Endothelial cell of umbilical vein (primary cell): ENCODE measurements at regions not wholly inside any gene's neighbourhood (a gene's known extent, or its start where the extent isn't known, plus 50 kb on each side); places are given as distances from the start of the nearest gene placed in this dataset.

Source experiments
- BruUV-seq: library from RNA; stranded (reverse); fragments of 400-500 nt; replicated peaks from 2 replicates; lab custom pipeline; 2021; lab: Mats Ljungman, UMichigan
- CTCF ChIA-PET: fragments of 300-600, 350-600 bp; sonication (Branson Sonifier 250); formaldehyde crosslinking; loops from one replicate; lab custom pipeline; 2021; ENCODE audit warnings: antibody characterized with exemption, inconsistent platforms; lab: Charles Lee
- POLR2A ChIA-PET: fragments of 300-600, 350-600 bp; sonication (Branson Sonifier 250); formaldehyde crosslinking; loops from one replicate; lab custom pipeline; 2021; ENCODE audit warnings: antibody characterized with exemption, inconsistent platforms; lab: Charles Lee
- DNase-seq: peaks from one replicate; pipeline ENCODE4 v3.0.0-alpha.2; 2011; ENCODE audit warnings: low read depth, low spot score
- FAIRE-seq: peaks from 2 replicates; lab custom pipeline; 2011; peaks lifted over from hg19 to GRCh38; lab: Jason Lieb, UNC
- H2AFZ ChIP-seq: 2 replicates; pipeline ENCODE4 v1.6.0; 2012; ENCODE audit warnings: low read depth, low read length, control low read depth, inconsistent platforms
- H3K27ac ChIP-seq: 2 replicates; pipeline ENCODE4 v1.5.1; 2011; ENCODE audit warnings: low read depth, mild to moderate bottlenecking, control low read depth, low read length, moderate library complexity; ENCODE audit not compliant: insufficient read depth
- H3K27me3 ChIP-seq, 2 experiments: 2 replicates each; pipeline versions ENCODE4 v1.6.0 to v1.6.1; 2011; ENCODE audit warnings: low read length in 2 of 2, mixed read lengths in 1 of 2; ENCODE audit not compliant: control insufficient read depth in 2 of 2, insufficient read depth in 2 of 2
- H3K36me3 ChIP-seq, 2 experiments: 2 replicates in 1 of 2; 3 replicates in 1 of 2; pipeline ENCODE4 v1.5.1; 2011; ENCODE audit warnings: low read length in 2 of 2, mild to moderate bottlenecking in 1 of 2, moderate library complexity in 1 of 2; ENCODE audit not compliant: control insufficient read depth in 2 of 2, insufficient read depth in 2 of 2; ENCODE audit errors: extremely low read depth in 1 of 2
- H3K4me1 ChIP-seq: 3 replicates; pipeline ENCODE4 v1.5.1; 2011; ENCODE audit warnings: mild to moderate bottlenecking, low read length; ENCODE audit not compliant: control insufficient read depth, insufficient read depth; ENCODE audit errors: extremely low read depth
- H3K4me2 ChIP-seq: 2 replicates; pipeline ENCODE4 v1.6.1; 2011; ENCODE audit warnings: low read length, control low read depth, mixed read lengths; ENCODE audit not compliant: insufficient read depth
- H3K4me3 ChIP-seq, 3 experiments: fragments of 200-600 bp in 1 of 3; sonication (generic), shearing (Covaris generic) in 1 of 3; replicated peaks in 1 of 3; 2 replicates each; pipeline ENCODE4 v1.5.1; 2011 to 2016; ENCODE audit warnings: control low read depth in 3 of 3, low read length in 3 of 3, mild to moderate bottlenecking in 2 of 3, inconsistent platforms in 1 of 3, low read depth in 1 of 3, moderate library complexity in 1 of 3; ENCODE audit not compliant: insufficient read depth in 1 of 3
- H3K79me2 ChIP-seq: 2 replicates; pipeline ENCODE4 v1.6.0; 2012; ENCODE audit warnings: low read length, inconsistent platforms; ENCODE audit not compliant: control insufficient read depth, insufficient read depth
- H3K9ac ChIP-seq: replicated peaks from 2 replicates; pipeline ENCODE3; 2011; ENCODE audit warnings: low read length, control low read depth; ENCODE audit not compliant: insufficient read depth; ENCODE audit errors: extremely low read depth
- H3K9me1 ChIP-seq: replicated peaks from 3 replicates; pipeline ENCODE4 v1.6.0; 2011; ENCODE audit warnings: mild to moderate bottlenecking, low read length; ENCODE audit not compliant: control insufficient read depth, insufficient read depth; ENCODE audit errors: extremely low read depth
- H3K9me3 ChIP-seq: replicated peaks from 2 replicates; pipeline ENCODE4 v1.5.1; 2012; ENCODE audit warnings: low read length, inconsistent platforms; ENCODE audit not compliant: control insufficient read depth, insufficient read depth
- H4K20me1 ChIP-seq: replicated peaks from 2 replicates; pipeline ENCODE3; 2011; ENCODE audit warnings: mild to moderate bottlenecking, low read length; ENCODE audit not compliant: control insufficient read depth, insufficient read depth; ENCODE audit errors: extremely low read depth
- EZH2 ChIP-seq: IDR thresholded peaks from 2 replicates; pipeline ENCODE4 v1.6.1; 2012; ENCODE audit warnings: borderline replicate concordance, low read depth, mild to moderate bottlenecking, moderate library complexity, low read length, inconsistent platforms; ENCODE audit not compliant: severe bottlenecking
- FOS ChIP-seq: IDR thresholded peaks from 2 replicates; pipeline ENCODE4 v1.6.1; 2011; ENCODE audit warnings: mild to moderate bottlenecking, low read length, moderate library complexity, borderline replicate concordance; ENCODE audit not compliant: insufficient read depth
- GATA2 ChIP-seq: IDR thresholded peaks from 2 replicates; pipeline ENCODE4 v1.7.0; 2011; ENCODE audit warnings: low read depth, mild to moderate bottlenecking, moderate library complexity, mixed read lengths, low read length; ENCODE audit not compliant: insufficient read length, insufficient read depth
- JUN ChIP-seq: IDR thresholded peaks from 2 replicates; pipeline ENCODE4 v1.6.1; 2011; ENCODE audit warnings: borderline replicate concordance, low read depth; ENCODE audit not compliant: insufficient read length, insufficient read depth
- MYC ChIP-seq: IDR thresholded peaks from one replicate; pipeline ENCODE4 v1.6.1; 2011; ENCODE audit warnings: mild to moderate bottlenecking, low read depth, low read length
- POLR2A ChIP-seq: IDR thresholded peaks from 2 replicates; pipeline ENCODE4 v1.6.1; 2012; ENCODE audit warnings: low read depth, mild to moderate bottlenecking, control low read depth, low read length
- POLR2AphosphoS5 ChIP-seq: IDR thresholded peaks from 2 replicates; pipeline ENCODE4 v1.6.1; 2012; ENCODE audit warnings: low read depth, mild to moderate bottlenecking, control low read depth, low read length, moderate library complexity; ENCODE audit not compliant: insufficient read depth
- dilution Hi-C: fragments of 300-500 bp; cut with MboI; formaldehyde crosslinking; loops from one replicate; pipeline ENCODE4 v1.15.0; 2019; ENCODE audit warnings: low sequenced_read_pairs; ENCODE audit not compliant: extremely low pct_ligation_motif_present
- intact Hi-C: fragments of 100-400 bp; cut with micrococcal nuclease; formaldehyde crosslinking; loops from one replicate; pipeline ENCODE4 v1.10.0; 2022
- TF ChIP-seq, protein P1 (sequence below): IDR thresholded peaks from 2 replicates; pipeline ENCODE4 v1.6.1; 2011; ENCODE audit not compliant: insufficient read depth, insufficient read length
- TF ChIP-seq, protein P2 (sequence below), 2 donors: IDR thresholded peaks; 1 replicate in 1 of 2; 2 replicates in 1 of 2; pipeline ENCODE4 v1.5.1; 2011; ENCODE audit warnings: low read length in 2 of 2, mild to moderate bottlenecking in 2 of 2, moderate library complexity in 2 of 2, control low read depth in 1 of 2, inconsistent platforms in 1 of 2, low read depth in 1 of 2; ENCODE audit not compliant: insufficient read depth in 1 of 2; ENCODE audit errors: extremely low read depth in 1 of 2

GRCh38 chr22:48188231-48188721, 1425.8 kb downstream of the TBC1D22A start:
- DNase-seq (no peak), FAIRE-seq (no peak)
- H3K4me2 ChIP-seq: no peak overlapping the region
- H3K9me1 ChIP-seq: no peaks in the 10 kb centered on the region
- H3K36me3 ChIP-seq: no peaks in the 10 kb centered on the region
- intact Hi-C loops (no loop called here), dilution Hi-C loops (no loop called here)
- POLR2A ChIA-PET: no interaction called here
- no peak overlapping the region for H3K9ac ChIP-seq
- H3K27ac ChIP-seq: no peak overlapping the region
- H2AFZ ChIP-seq: no peak overlapping the region
- TF ChIP-seq POLR2AphosphoS5 (no peak), MYC (no peak), POLR2A (no peak), EZH2 (no peak), FOS (no peak), GATA2 (no peak), JUN (no peak)
- TF ChIP-seq, protein P1, sequence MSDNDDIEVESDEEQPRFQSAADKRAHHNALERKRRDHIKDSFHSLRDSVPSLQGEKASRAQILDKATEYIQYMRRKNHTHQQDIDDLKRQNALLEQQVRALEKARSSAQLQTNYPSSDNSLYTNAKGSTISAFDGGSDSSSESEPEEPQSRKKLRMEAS: no peak
- TF ChIP-seq, protein P2, sequence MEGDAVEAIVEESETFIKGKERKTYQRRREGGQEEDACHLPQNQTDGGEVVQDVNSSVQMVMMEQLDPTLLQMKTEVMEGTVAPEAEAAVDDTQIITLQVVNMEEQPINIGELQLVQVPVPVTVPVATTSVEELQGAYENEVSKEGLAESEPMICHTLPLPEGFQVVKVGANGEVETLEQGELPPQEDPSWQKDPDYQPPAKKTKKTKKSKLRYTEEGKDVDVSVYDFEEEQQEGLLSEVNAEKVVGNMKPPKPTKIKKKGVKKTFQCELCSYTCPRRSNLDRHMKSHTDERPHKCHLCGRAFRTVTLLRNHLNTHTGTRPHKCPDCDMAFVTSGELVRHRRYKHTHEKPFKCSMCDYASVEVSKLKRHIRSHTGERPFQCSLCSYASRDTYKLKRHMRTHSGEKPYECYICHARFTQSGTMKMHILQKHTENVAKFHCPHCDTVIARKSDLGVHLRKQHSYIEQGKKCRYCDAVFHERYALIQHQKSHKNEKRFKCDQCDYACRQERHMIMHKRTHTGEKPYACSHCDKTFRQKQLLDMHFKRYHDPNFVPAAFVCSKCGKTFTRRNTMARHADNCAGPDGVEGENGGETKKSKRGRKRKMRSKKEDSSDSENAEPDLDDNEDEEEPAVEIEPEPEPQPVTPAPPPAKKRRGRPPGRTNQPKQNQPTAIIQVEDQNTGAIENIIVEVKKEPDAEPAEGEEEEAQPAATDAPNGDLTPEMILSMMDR (IDR thresholded peaks at IDR 0.05; ENCODE audit: extremely low read depth in 1 of 2, insufficient read depth in 1 of 2, low read depth in 1 of 2, low read length in 2 of 2): no peak
- no peaks in the 10 kb centered on the region for H4K20me1 ChIP-seq
- CTCF ChIA-PET: no interaction called here
- H3K79me2 ChIP-seq: no peaks in the 10 kb centered on the region
- peaks cover 15% of the 10 kb centered on the region for H3K9me3 ChIP-seq
- no peaks in the 10 kb centered on the region for H3K4me1 ChIP-seq
- no TSS peak for BruUV-seq
- no peak overlapping the region for H3K4me3 ChIP-seq
- no peaks in the 10 kb centered on the region for H3K27me3 ChIP-seq
